Peyer's patch (tissue), 4 donors: ENCODE measurements at regions not wholly inside any gene's neighbourhood (a gene's known extent, or its start where the extent isn't known, plus 50 kb on each side); places are given as distances from the start of the nearest gene placed in this dataset.

Source experiments
- DNase-seq, 3 donors: peaks; one replicate each; pipeline ENCODE4 v3.0.0-alpha.2; 2017 to 2019
- H3K27ac ChIP-seq, 4 donors: fragments of 200-600 bp; sonication (generic); one replicate each; pipeline ENCODE4 v1.5.1; 2016 to 2019
- H3K27me3 ChIP-seq, 2 donors: fragments of 200-600 bp; sonication (generic); one replicate each; pipeline ENCODE4 v1.5.1; 2019
- H3K36me3 ChIP-seq, 3 donors: fragments of 200-600 bp; sonication (generic); one replicate each; pipeline ENCODE4 v1.5.1; 2016 to 2019
- H3K4me1 ChIP-seq, 4 donors: fragments of 200-600 bp; sonication (generic); one replicate each; pipeline ENCODE4 v1.5.1; 2016 to 2019
- H3K4me3 ChIP-seq, 4 donors: fragments of 200-600 bp; sonication (generic); 1 replicate in 3 of 4; 2 replicates in 1 of 4; pipeline ENCODE4 v1.5.1; 2016 to 2019; ENCODE audit warnings: mild to moderate bottlenecking in 1 of 4
- H3K9me3 ChIP-seq, 4 donors: fragments of 200-600 bp; sonication (generic); one replicate each; pipeline ENCODE4 v1.5.1; 2016 to 2019; ENCODE audit warnings: mild to moderate bottlenecking in 1 of 4
- CTCF ChIP-seq, 6 experiments: fragments of 450-650 bp in 4 of 6; fragments of 200-600 bp in 2 of 6; sonication (generic) in 1 of 6; IDR thresholded peaks; one replicate each; pipeline ENCODE4 v1.5.1; 2017 to 2019; ENCODE audit warnings: antibody characterized with exemption in 6 of 6, mild to moderate bottlenecking in 3 of 6, moderate library complexity in 1 of 6
- POLR2A ChIP-seq, 2 donors: fragments of 450-650 bp; IDR thresholded peaks; one replicate each; pipeline ENCODE4 v1.5.1; 2017; ENCODE audit warnings: antibody characterized with exemption in 2 of 2, mild to moderate bottlenecking in 2 of 2, moderate library complexity in 2 of 2

GRCh38 chr18:4813708-4814107 lies 358.6 kb upstream of the DLGAP1 start:
- TF ChIP-seq CTCF (IDR thresholded peaks at IDR 0.05) = no peak
- TF ChIP-seq POLR2A (IDR thresholded peaks at IDR 0.05) = no peak
- Histone ChIP-seq H3K9me3 (no peaks in the 10 kb centered on the region), H3K27me3 (no peaks in the 10 kb centered on the region), H3K36me3 (no peaks in the 10 kb centered on the region), H3K4me3 (no peak overlapping the region), H3K27ac (no peak overlapping the region), H3K4me1 (no peaks in the 10 kb centered on the region)
- no peak for DNase-seq

GRCh38 chr18:4808891-4809290 lies 353.8 kb upstream of the DLGAP1 start:
- no peak for DNase-seq
- no peaks in the 10 kb centered on the region for H3K27me3 ChIP-seq
- H3K36me3 ChIP-seq = no peaks in the 10 kb centered on the region
- H3K4me3 ChIP-seq = no peak overlapping the region
- TF ChIP-seq POLR2A (IDR thresholded peaks at IDR 0.05) = no peak
- no peak for TF ChIP-seq CTCF (IDR thresholded peaks at IDR 0.05)
- H3K4me1 ChIP-seq = no peaks in the 10 kb centered on the region
- H3K9me3 ChIP-seq = no peaks in the 10 kb centered on the region
- no peak overlapping the region for H3K27ac ChIP-seq

- Histone ChIP-seq H3K36me3 (no peaks in the 10 kb centered on the region), H3K27ac (no peak overlapping the region), H3K9me3 (no peaks in the 10 kb centered on the region), H3K4me1 (no peaks in the 10 kb centered on the region), H3K4me3 (no peak overlapping the region), H3K27me3 (no peaks in the 10 kb centered on the region)
- TF ChIP-seq POLR2A (IDR thresholded peaks at IDR 0.05) (no peak), CTCF (IDR thresholded peaks at IDR 0.05) (no peak)
- no peak for DNase-seq
Measured at GRCh38 chr18:4807604-4808293, 352.6 kb upstream of the DLGAP1 start.

- no peak overlapping the region for H3K27ac ChIP-seq
- DNase-seq = no peak
- H3K4me3 ChIP-seq = no peak overlapping the region
- H3K4me1 ChIP-seq = no peaks in the 10 kb centered on the region
- no peaks in the 10 kb centered on the region for H3K27me3 ChIP-seq
- TF ChIP-seq POLR2A (IDR thresholded peaks at IDR 0.05) (no peak), CTCF (IDR thresholded peaks at IDR 0.05) (no peak)
- no peaks in the 10 kb centered on the region for H3K36me3 ChIP-seq
- no peaks in the 10 kb centered on the region for H3K9me3 ChIP-seq
Measured at GRCh38 chr18:4806331-4806730, 351.2 kb upstream of the DLGAP1 start.

- Histone ChIP-seq H3K36me3 (no peaks in the 10 kb centered on the region), H3K9me3 (peaks cover 0 to 4% (median 0%) of the 10 kb centered on the region in 4 donors), H3K4me1 (no peaks in the 10 kb centered on the region)
Measured at GRCh38 chr18:4802296-4802695, 347.2 kb upstream of the DLGAP1 start.

More at GRCh38 chr18:4802296-4802695, 347.2 kb upstream of the DLGAP1 start:
- H3K27me3 ChIP-seq = no peaks in the 10 kb centered on the region
- H3K27ac ChIP-seq = no peak overlapping the region
- no peak overlapping the region for H3K4me3 ChIP-seq
- DNase-seq = no peak
- TF ChIP-seq CTCF (IDR thresholded peaks at IDR 0.05) = no peak
- TF ChIP-seq POLR2A (IDR thresholded peaks at IDR 0.05) = no peak
